CD4-positive, alpha-beta T cell (primary cell): ENCODE measurements at regions not wholly inside any gene's neighbourhood (a gene's known extent, or its start where the extent isn't known, plus 50 kb on each side); places are given as distances from the start of the nearest gene placed in this dataset.

ENCODE experiments used
- ATAC-seq: fragments of 200-7000 bp; cut with Tn5 transposase; one replicate; pipeline ENCODE4 v1.10.0; 2022; ENCODE audit warnings: mild to moderate bottlenecking; ENCODE audit not compliant: poor library complexity
- CTCF ChIA-PET: fragments of 350-600 bp; sonication (Branson Sonifier 250); formaldehyde crosslinking; loops from one replicate; lab custom pipeline; 2021; ENCODE audit warnings: antibody characterized with exemption, inconsistent platforms; lab: Charles Lee
- POLR2A ChIA-PET: fragments of 350-600 bp; sonication (Branson Sonifier 250); formaldehyde crosslinking; loops from one replicate; lab custom pipeline; 2021; ENCODE audit warnings: antibody characterized with exemption, inconsistent platforms; lab: Charles Lee
- DNase-seq, 14 experiments: peaks; one replicate each; pipeline ENCODE4 v3.0.0-alpha.2; 2013 to 2020; ENCODE audit warnings: mixed read lengths in 2 of 14
- H3K27ac ChIP-seq, 2 donors: one replicate each; pipeline versions ENCODE4 v1.5.1 to v1.7.0; 2013; ENCODE audit warnings: low read length in 2 of 2, low read depth in 1 of 2, mild to moderate bottlenecking in 1 of 2
- H3K27me3 ChIP-seq, 2 experiments: 1 replicate in 1 of 2; 2 replicates in 1 of 2; pipeline versions ENCODE4 v1.6.1 to v1.7.0; 2013; ENCODE audit warnings: low read length in 2 of 2, control low read depth in 1 of 2, mild to moderate bottlenecking in 1 of 2, moderate library complexity in 1 of 2; ENCODE audit not compliant: insufficient read depth in 2 of 2, control insufficient read depth in 1 of 2
- H3K36me3 ChIP-seq: one replicate; pipeline ENCODE4 v1.6.1; 2013; ENCODE audit warnings: low read length, control low read depth; ENCODE audit not compliant: insufficient read depth
- H3K4me1 ChIP-seq: one replicate; pipeline ENCODE4 v1.6.1; 2013; ENCODE audit warnings: low read length, control low read depth; ENCODE audit not compliant: insufficient read depth
- H3K4me3 ChIP-seq: one replicate; pipeline ENCODE4 v1.5.1; 2013; ENCODE audit warnings: mild to moderate bottlenecking, low read length, moderate library complexity
- H3K9me3 ChIP-seq, 2 experiments: 1 replicate in 1 of 2; 2 replicates in 1 of 2; pipeline versions ENCODE4 v1.6.1 to v1.7.0; 2013; ENCODE audit warnings: low read length in 2 of 2, mild to moderate bottlenecking in 2 of 2, control low read depth in 1 of 2, moderate library complexity in 1 of 2; ENCODE audit not compliant: control insufficient read depth in 1 of 2, insufficient read depth in 1 of 2
- H3K27ac Mint-ChIP-seq: one replicate; pipeline ENCODE4 v1.8.0; 2020; ENCODE audit warnings: mixed read lengths
- H3K27me3 Mint-ChIP-seq: one replicate; pipeline ENCODE4 v1.8.0; 2021; ENCODE audit warnings: mixed read lengths
- H3K36me3 Mint-ChIP-seq: one replicate; pipeline ENCODE4 v1.8.0; 2021; ENCODE audit warnings: low read depth, mixed read lengths
- H3K4me1 Mint-ChIP-seq: one replicate; pipeline ENCODE4 v1.8.0; 2021; ENCODE audit warnings: low read depth, mixed read lengths
- H3K4me3 Mint-ChIP-seq: one replicate; pipeline ENCODE4 v1.8.0; 2020; ENCODE audit warnings: mild to moderate bottlenecking, mixed read lengths
- H3K9me3 Mint-ChIP-seq: one replicate; pipeline ENCODE4 v1.8.0; 2020; ENCODE audit warnings: mixed read lengths
- intact Hi-C, 2 experiments: fragments of 100-400 bp; cut with DNase I in 1 of 2; cut with micrococcal nuclease in 1 of 2; formaldehyde crosslinking; loops; one replicate each; pipeline versions ENCODE4 v1.15.1 to v1.9.0; 2023 to 2025; cut with DNase I, micrococcal nuclease
- TF ChIP-seq, protein P1 (sequence below): fragments of 200-600 bp; IDR thresholded peaks from one replicate; pipeline ENCODE4 v1.8.0; 2022; ENCODE audit warnings: antibody characterized with exemption, mild to moderate bottlenecking

DNA sequence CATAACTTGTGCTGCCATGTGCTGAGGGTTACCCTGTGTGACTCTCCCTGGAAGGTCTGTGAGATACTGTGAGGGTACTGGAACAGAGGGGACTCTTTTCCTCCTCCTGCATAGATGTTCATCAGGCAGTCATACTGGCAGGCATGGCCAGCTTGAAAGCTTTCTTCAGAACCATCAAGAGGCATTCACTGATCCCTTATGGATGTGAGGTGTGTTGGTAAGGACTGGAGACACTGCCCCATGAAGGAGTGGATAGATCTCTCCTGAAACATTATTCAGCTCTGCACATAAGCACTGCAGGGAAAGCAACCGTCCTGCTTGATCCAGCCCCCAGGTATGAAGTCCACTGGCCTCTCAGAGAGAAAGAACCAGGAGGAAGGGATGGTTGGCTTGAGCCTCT is 176.6 kb upstream of the ARL4C start:
- ChIA-PET CTCF (no interaction called here), POLR2A (interaction anchor here (0.7 kb wide), 1 partner anchor 14 kb away, joined by 3 read pairs; no protein-coding TSS in a partner anchor)
- H3K4me1 Mint-ChIP-seq = no peaks in the 10 kb centered on the region
- TF ChIP-seq, protein P1, sequence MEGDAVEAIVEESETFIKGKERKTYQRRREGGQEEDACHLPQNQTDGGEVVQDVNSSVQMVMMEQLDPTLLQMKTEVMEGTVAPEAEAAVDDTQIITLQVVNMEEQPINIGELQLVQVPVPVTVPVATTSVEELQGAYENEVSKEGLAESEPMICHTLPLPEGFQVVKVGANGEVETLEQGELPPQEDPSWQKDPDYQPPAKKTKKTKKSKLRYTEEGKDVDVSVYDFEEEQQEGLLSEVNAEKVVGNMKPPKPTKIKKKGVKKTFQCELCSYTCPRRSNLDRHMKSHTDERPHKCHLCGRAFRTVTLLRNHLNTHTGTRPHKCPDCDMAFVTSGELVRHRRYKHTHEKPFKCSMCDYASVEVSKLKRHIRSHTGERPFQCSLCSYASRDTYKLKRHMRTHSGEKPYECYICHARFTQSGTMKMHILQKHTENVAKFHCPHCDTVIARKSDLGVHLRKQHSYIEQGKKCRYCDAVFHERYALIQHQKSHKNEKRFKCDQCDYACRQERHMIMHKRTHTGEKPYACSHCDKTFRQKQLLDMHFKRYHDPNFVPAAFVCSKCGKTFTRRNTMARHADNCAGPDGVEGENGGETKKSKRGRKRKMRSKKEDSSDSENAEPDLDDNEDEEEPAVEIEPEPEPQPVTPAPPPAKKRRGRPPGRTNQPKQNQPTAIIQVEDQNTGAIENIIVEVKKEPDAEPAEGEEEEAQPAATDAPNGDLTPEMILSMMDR = no peak
- intact Hi-C loops = no loop called here
- H3K27ac Mint-ChIP-seq = no peak overlapping the region
- Histone ChIP-seq H3K9me3 (no peaks in the 10 kb centered on the region), H3K27me3 (peaks cover 0 to 5% of the 10 kb centered on the region in 2 experiments), H3K4me3 (no peak overlapping the region), H3K36me3 (no peaks in the 10 kb centered on the region), H3K27ac (no peak overlapping the region), H3K4me1 (no peaks in the 10 kb centered on the region)
- no peak overlapping the region for H3K4me3 Mint-ChIP-seq
- DNase-seq (no peak), ATAC-seq (no peak)
- H3K9me3 Mint-ChIP-seq = no peaks in the 10 kb centered on the region
- no peaks in the 10 kb centered on the region for H3K36me3 Mint-ChIP-seq
- H3K27me3 Mint-ChIP-seq = peaks cover 15% of the 10 kb centered on the region

DNA sequence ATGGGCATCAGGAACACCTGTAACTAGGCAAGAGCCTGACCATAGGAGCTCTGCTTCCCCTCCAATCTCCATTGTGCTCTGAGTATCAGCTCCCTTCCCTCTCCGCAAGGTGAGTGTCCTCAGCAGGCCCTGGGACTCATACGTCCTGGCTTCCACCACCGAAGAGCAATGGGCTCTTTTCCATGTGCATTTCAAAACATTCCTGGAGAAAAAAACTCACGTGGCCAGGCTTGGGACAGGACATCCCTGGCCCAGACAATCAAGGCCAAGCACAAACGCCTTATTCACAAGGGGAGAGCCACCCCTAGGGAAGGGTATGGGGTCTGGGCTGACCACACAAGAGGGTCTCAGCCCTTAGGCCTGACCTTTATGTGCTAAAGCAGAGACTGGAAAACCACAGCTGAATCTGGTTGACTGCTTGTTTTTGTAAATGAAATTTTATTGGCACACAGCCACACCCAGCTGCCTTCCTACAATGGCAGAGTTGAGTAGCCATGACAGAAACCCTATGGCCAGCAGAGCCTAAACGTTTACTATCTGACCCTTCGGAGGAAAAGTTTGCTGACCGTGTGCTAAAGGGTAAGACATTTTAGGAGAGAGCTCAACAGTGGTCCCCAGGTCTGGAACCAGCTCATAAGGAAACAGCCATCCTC is 175.7 kb upstream of the ARL4C start:
- Histone ChIP-seq H3K9me3 (no peaks in the 10 kb centered on the region), H3K36me3 (no peaks in the 10 kb centered on the region), H3K27ac (no peak overlapping the region), H3K4me1 (no peaks in the 10 kb centered on the region), H3K27me3 (peaks cover 3 to 5% of the 10 kb centered on the region in 2 experiments), H3K4me3 (no peak overlapping the region)
- Mint-ChIP-seq H3K4me3 (no peak overlapping the region), H3K4me1 (no peaks in the 10 kb centered on the region), H3K27me3 (peaks cover 19% of the 10 kb centered on the region), H3K27ac (no peak overlapping the region), H3K9me3 (no peaks in the 10 kb centered on the region), H3K36me3 (no peaks in the 10 kb centered on the region)
- ATAC-seq = no peak
- CTCF ChIA-PET = no interaction called here
- no peak for DNase-seq
- intact Hi-C loops = no loop called here
- POLR2A ChIA-PET = no interaction called here
- TF ChIP-seq, protein P1 = no peak

- Histone ChIP-seq H3K27ac (no peak overlapping the region), H3K4me1 (no peaks in the 10 kb centered on the region), H3K27me3 (peaks cover 0 to 5% of the 10 kb centered on the region in 2 experiments), H3K4me3 (no peak overlapping the region), H3K9me3 (no peaks in the 10 kb centered on the region), H3K36me3 (no peaks in the 10 kb centered on the region)
- ChIA-PET CTCF (no interaction called here), POLR2A (no interaction called here)
- no peak overlapping the region for H3K27ac Mint-ChIP-seq
- no peaks in the 10 kb centered on the region for H3K9me3 Mint-ChIP-seq
- peaks cover 28% of the 10 kb centered on the region for H3K27me3 Mint-ChIP-seq
- H3K36me3 Mint-ChIP-seq = no peaks in the 10 kb centered on the region
- intact Hi-C loops = no loop called here
- no peak for DNase-seq
- H3K4me1 Mint-ChIP-seq = no peaks in the 10 kb centered on the region
- H3K4me3 Mint-ChIP-seq = no peak overlapping the region
- no peak for ATAC-seq
- TF ChIP-seq, protein P1 = no peak
Measured at GRCh38 chr2:234671716-234672115, 174.8 kb upstream of the ARL4C start.
